ACC112 (cell line): ENCODE measurements at regions not wholly inside any gene's neighbourhood (a gene's known extent, or its start where the extent isn't known, plus 50 kb on each side); places are given as distances from the start of the nearest gene placed in this dataset.

Source experiments
- H2AFZ ChIP-seq: fragments of 200-600 bp; sonication (generic); one replicate; pipeline ENCODE4 v1.6.0; 2017; ENCODE audit warnings: antibody characterized with exemption, low read length; ENCODE audit not compliant: unreplicated experiment
- H3K27ac ChIP-seq: fragments of 200-600 bp; sonication (generic); 2 replicates; pipeline ENCODE4 v1.5.1; 2014; ENCODE audit warnings: low read depth, mild to moderate bottlenecking, antibody characterized with exemption, low read length, moderate library complexity
- H3K27me3 ChIP-seq: fragments of 200-600 bp; sonication (generic); 2 replicates; pipeline ENCODE4 v1.6.1; 2014; ENCODE audit warnings: mild to moderate bottlenecking, antibody characterized with exemption, low read length, moderate library complexity, mixed read lengths; ENCODE audit not compliant: insufficient read depth
- H3K36me3 ChIP-seq: fragments of 200-600 bp; sonication (generic); 2 replicates; pipeline ENCODE4 v1.6.1; 2016; ENCODE audit warnings: mild to moderate bottlenecking, antibody characterized with exemption, low read length, moderate library complexity, mixed read lengths; ENCODE audit not compliant: insufficient read depth
- H3K4me1 ChIP-seq: fragments of 200-600 bp; sonication (generic); one replicate; pipeline ENCODE4 v1.6.1; 2016; ENCODE audit warnings: low read length, mixed read lengths; ENCODE audit not compliant: insufficient read depth, unreplicated experiment, control insufficient read depth
- H3K4me3 ChIP-seq: fragments of 200-600 bp; sonication (generic); 2 replicates; pipeline ENCODE4 v1.5.1; 2014; ENCODE audit warnings: mild to moderate bottlenecking, low read depth, low read length
- H3K79me2 ChIP-seq: fragments of 200-600 bp; sonication (generic); one replicate; pipeline ENCODE4 v1.6.0; 2016; ENCODE audit warnings: low read length; ENCODE audit not compliant: control insufficient read depth, unreplicated experiment, insufficient read depth

GRCh38 chr14:86997271-86997670 lies 995.7 kb downstream of the GALC start:
- Histone ChIP-seq H3K4me1 (no peaks in the 10 kb centered on the region), H3K36me3 (no peaks in the 10 kb centered on the region), H3K27ac (no peak overlapping the region), H3K4me3 (no peak overlapping the region), H2AFZ (no peak overlapping the region), H3K79me2 (no peaks in the 10 kb centered on the region), H3K27me3 (no peaks in the 10 kb centered on the region)

- H3K36me3 ChIP-seq, result no peaks in the 10 kb centered on the region
- no peak overlapping the region for H3K4me3 ChIP-seq
- H3K27ac ChIP-seq, result no peak overlapping the region
- H3K79me2 ChIP-seq, result no peaks in the 10 kb centered on the region
- no peaks in the 10 kb centered on the region for H3K27me3 ChIP-seq
- H3K4me1 ChIP-seq, result no peaks in the 10 kb centered on the region
- H2AFZ ChIP-seq, result no peak overlapping the region
Measured at GRCh38 chr14:86990396-86990795, 1002.6 kb downstream of the GALC start.

- Histone ChIP-seq H2AFZ (no peak overlapping the region), H3K36me3 (no peaks in the 10 kb centered on the region), H3K4me1 (no peaks in the 10 kb centered on the region), H3K27ac (no peak overlapping the region), H3K4me3 (no peak overlapping the region), H3K79me2 (no peaks in the 10 kb centered on the region), H3K27me3 (no peaks in the 10 kb centered on the region)
Measured at GRCh38 chr14:86989285-86989684, 1003.7 kb downstream of the GALC start.

- H3K4me3 ChIP-seq, result no peak overlapping the region
- no peaks in the 10 kb centered on the region for H3K27me3 ChIP-seq
- H3K4me1 ChIP-seq, result no peaks in the 10 kb centered on the region
- H2AFZ ChIP-seq, result no peak overlapping the region
- no peaks in the 10 kb centered on the region for H3K36me3 ChIP-seq
- H3K27ac ChIP-seq, result no peak overlapping the region
- no peaks in the 10 kb centered on the region for H3K79me2 ChIP-seq
Measured at GRCh38 chr14:86987966-86988365, 1005.0 kb downstream of the GALC start.

- H3K27me3 ChIP-seq, result no peaks in the 10 kb centered on the region
- no peaks in the 10 kb centered on the region for H3K79me2 ChIP-seq
- no peak overlapping the region for H2AFZ ChIP-seq
- H3K4me3 ChIP-seq, result no peak overlapping the region
- H3K4me1 ChIP-seq, result no peaks in the 10 kb centered on the region
- H3K36me3 ChIP-seq, result no peaks in the 10 kb centered on the region
- no peak overlapping the region for H3K27ac ChIP-seq
Measured at GRCh38 chr14:86973177-86973576, 1019.8 kb downstream of the GALC start.

GRCh38 chr14:86971292-86971691 lies 1021.7 kb downstream of the GALC start:
- Histone ChIP-seq H2AFZ (no peak overlapping the region), H3K4me1 (no peaks in the 10 kb centered on the region), H3K27me3 (no peaks in the 10 kb centered on the region), H3K79me2 (no peaks in the 10 kb centered on the region), H3K27ac (no peak overlapping the region), H3K36me3 (no peaks in the 10 kb centered on the region), H3K4me3 (no peak overlapping the region)

- no peak overlapping the region for H2AFZ ChIP-seq
- H3K79me2 ChIP-seq, result no peaks in the 10 kb centered on the region
- H3K27ac ChIP-seq, result no peak overlapping the region
- H3K36me3 ChIP-seq, result no peaks in the 10 kb centered on the region
- no peaks in the 10 kb centered on the region for H3K4me1 ChIP-seq
- no peaks in the 10 kb centered on the region for H3K27me3 ChIP-seq
- H3K4me3 ChIP-seq, result no peak overlapping the region
Measured at GRCh38 chr14:86961106-86961716, 1031.8 kb downstream of the GALC start.

- Histone ChIP-seq H3K27ac (no peak overlapping the region), H3K79me2 (no peaks in the 10 kb centered on the region), H3K27me3 (no peaks in the 10 kb centered on the region), H3K36me3 (no peaks in the 10 kb centered on the region), H3K4me3 (no peak overlapping the region), H2AFZ (no peak overlapping the region), H3K4me1 (no peaks in the 10 kb centered on the region)
Measured at GRCh38 chr14:86955771-86956354, 1037.1 kb downstream of the GALC start.

- no peaks in the 10 kb centered on the region for H3K36me3 ChIP-seq
- H3K79me2 ChIP-seq, result no peaks in the 10 kb centered on the region
- no peak overlapping the region for H2AFZ ChIP-seq
- no peak overlapping the region for H3K4me3 ChIP-seq
- H3K27ac ChIP-seq, result no peak overlapping the region
- no peaks in the 10 kb centered on the region for H3K27me3 ChIP-seq
- H3K4me1 ChIP-seq, result no peaks in the 10 kb centered on the region
Measured at GRCh38 chr14:86954623-86955022, 1038.4 kb downstream of the GALC start.

- no peaks in the 10 kb centered on the region for H3K79me2 ChIP-seq
- no peak overlapping the region for H2AFZ ChIP-seq
- H3K4me1 ChIP-seq, result no peaks in the 10 kb centered on the region
- no peaks in the 10 kb centered on the region for H3K27me3 ChIP-seq
- H3K27ac ChIP-seq, result no peak overlapping the region
- H3K4me3 ChIP-seq, result no peak overlapping the region
- H3K36me3 ChIP-seq, result no peaks in the 10 kb centered on the region
Measured at GRCh38 chr14:86946446-86946845, 1046.5 kb downstream of the GALC start.

- Histone ChIP-seq H3K4me1 (no peaks in the 10 kb centered on the region), H3K36me3 (no peaks in the 10 kb centered on the region), H3K79me2 (no peaks in the 10 kb centered on the region), H3K27me3 (no peaks in the 10 kb centered on the region), H3K4me3 (no peak overlapping the region), H3K27ac (no peak overlapping the region), H2AFZ (no peak overlapping the region)
Measured at GRCh38 chr14:86944434-86944833, 1048.5 kb downstream of the GALC start.
